IPS-NIHi7 (cell line): ENCODE measurements at regions not wholly inside any gene's neighbourhood (a gene's known extent, or its start where the extent isn't known, plus 50 kb on each side); places are given as distances from the start of the nearest gene placed in this dataset.
"Not testable (repeated sequence)": the region's sequence is repeated elsewhere in the genome, so short reads cannot be mapped to it uniquely, and the experiment has no call there.

Experiments
- DNase-seq: peaks from one replicate; pipeline ENCODE4 v3.0.0; 2012; ENCODE audit warnings: mixed read lengths; ENCODE audit errors: extremely low spot score

GRCh38 chr12:127012109-127012508 lies 1254.9 kb upstream of the TMEM132C start:
- DNase-seq = no peak

GRCh38 chr12:127013197-127013596 lies 1253.8 kb upstream of the TMEM132C start:
- no peak for DNase-seq

- no peak for DNase-seq
Measured at GRCh38 chr12:127014079-127014478, 1252.9 kb upstream of the TMEM132C start.

DNA sequence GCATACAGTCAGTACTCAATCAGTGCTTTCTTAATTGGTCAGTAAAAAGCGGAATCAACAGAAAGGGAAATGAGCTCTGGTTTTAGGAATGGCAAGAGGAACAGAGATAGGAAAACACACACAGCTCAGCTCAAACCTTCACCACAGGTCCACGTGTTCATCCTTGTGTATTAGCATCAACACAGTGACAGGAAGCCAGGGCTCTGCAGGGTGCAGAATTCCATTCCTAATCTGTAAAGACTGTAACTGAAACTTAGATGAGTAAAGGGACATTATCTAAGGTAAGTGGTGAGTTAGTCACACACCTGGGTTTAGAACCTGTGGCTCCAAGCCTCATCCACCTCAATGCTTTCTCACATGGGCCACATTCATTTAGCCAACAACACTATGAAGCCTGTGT lies 1242.2 kb upstream of the TMEM132C start:
- no peak for DNase-seq

GRCh38 chr12:127025545-127025944 lies 1241.4 kb upstream of the TMEM132C start:
- DNase-seq = no peak

DNA sequence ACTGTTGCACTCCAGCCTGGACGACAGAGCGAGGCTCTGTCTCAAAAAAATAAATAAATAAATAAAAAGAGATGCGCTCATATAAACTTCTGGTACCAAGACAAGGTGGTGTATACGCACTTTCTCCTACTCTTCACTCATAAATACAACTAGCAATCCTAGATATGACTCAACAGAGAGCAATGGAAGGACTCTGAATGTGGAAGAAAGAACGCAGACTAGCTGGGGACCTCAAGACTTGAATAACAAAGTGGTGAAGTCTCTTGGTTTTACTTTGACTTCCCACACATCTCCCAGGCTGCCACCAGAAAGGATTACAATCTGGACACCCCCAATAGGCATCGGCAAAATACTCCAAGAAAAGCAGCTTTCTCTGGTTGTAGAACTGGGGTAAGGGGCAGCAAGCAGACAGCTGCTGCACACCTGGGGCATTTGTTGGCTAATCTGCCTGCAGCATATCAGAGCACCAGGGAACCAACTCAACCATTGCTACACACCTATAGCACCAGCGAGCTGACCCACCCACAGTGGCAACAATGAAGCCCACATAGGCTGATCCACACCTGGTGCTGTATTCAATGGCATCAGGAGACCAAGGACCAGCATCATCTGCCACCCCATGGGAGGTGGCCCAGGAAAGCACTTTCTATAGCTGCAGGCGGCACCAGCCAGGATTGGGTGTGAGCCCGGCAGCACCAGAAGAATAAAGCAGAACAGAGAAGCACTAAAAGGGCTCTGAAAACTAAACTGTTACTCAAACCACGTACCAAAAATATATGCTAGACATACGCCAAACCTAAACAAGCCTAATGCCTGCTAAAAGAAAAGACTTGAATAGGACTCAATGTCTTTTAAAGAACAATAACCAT lies 1231.7 kb upstream of the TMEM132C start:
- no peak for DNase-seq

- DNase-seq = no peak
Measured at GRCh38 chr12:127038152-127038551, 1228.8 kb upstream of the TMEM132C start.

DNA sequence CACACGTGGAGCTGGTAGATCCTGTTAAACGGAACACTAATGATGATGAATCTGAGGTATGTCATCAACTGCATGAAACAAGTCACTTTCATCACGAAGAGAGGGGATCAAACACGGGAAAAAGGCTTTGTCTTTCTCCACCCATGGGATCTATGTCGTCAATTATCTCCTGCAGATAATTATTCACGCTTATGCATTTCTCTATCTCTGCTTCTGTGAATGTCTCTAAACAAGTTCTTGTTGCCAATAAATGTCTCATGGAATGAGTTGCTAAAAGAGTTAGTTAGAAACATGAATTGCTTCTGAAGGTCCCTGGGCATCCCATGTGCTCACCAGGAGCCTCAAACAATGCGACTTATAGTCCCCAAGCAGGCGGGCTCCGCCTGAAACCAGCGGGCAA lies 1228.2 kb upstream of the TMEM132C start:
- no peak for DNase-seq

DNA sequence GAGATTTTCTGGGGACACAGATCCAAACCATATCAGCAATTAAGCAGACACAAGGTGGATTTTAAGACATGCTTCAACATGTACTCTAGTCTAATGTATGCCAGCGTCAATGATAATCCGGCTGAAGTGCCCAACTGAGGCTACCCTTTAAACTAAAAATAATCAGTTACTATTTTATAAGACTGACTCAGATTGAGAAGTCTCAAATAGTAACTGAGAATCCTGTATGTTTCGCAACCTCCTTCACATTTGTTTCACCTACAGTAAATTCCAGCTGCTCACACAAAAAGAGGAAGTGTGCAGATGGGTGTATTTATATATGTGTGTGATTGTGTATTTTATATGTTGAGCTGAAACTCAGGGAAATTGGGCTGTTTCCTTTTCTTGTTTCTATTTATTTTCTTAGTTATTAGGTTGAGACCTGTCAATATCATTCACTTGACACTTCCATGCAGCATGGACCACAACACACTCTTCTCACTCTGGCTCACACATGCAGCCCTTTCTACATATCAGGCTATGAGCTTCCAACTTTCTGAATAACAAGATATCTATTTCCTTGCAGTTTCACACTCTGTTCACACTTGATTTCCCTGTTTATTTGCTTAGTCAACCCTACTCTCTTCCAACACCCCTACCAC lies 1224.9 kb upstream of the TMEM132C start:
- no peak for DNase-seq

DNA sequence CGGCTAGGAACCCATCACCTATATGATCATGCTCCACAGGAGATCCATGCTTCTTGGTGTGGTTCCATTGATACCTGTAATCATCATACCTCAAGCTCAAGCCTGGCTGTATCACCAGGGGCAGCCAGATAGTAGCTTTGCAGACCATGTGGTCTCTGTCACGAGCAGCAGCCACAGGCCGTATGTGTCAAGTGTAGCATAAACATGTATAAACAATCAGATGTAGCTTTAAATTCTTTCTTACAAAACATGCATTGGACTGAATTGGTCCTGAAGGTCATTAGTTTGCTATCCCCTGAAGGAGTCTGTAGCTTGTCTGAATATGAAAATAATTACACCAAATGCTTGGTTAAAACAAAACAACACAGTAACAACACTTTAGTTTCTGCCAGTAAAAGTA lies 1223.2 kb upstream of the TMEM132C start:
- no peak for DNase-seq

GRCh38 chr12:127044836-127045235 lies 1222.1 kb upstream of the TMEM132C start:
- no peak for DNase-seq

DNA sequence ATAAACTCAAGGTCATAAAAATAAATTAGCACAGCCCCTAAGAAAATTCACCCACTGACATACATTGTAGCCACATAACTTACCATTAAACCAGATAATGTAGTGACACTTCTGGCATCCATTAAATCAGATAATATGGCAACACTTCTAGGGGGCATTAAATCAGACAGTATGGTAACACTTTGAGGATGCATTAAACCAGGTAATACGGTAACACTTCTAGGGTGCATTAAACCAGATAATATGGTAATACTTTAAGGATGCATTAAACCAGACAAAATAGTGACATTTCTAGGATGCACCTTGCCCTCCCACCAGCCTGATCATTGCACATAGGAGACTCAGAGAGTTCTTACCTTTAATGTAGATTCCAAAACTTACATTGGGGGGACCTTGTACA lies 1220.5 kb upstream of the TMEM132C start:
- DNase-seq = no peak

- no peak for DNase-seq
Measured at GRCh38 chr12:127048057-127048456, 1218.9 kb upstream of the TMEM132C start.

DNA sequence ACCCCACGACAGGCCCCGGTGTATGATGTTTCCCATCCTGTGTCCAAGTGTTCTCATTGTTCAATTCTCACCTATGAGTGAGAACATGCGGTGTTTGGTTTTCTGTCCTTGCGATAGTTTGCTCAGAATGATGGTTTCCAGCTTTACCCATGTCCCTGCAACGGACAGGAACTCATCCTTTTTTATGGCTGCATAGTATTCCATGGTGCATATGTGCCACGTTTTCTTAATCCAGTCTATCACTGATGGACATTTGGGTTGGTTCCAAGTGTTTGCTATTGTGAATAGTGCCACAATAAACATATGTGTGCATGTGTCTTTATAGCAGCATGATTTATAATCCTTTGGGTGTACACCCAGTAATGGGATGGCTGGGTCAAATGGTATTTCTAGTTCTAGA lies 1218.4 kb upstream of the TMEM132C start:
- DNase-seq = not testable (repeated sequence)

DNA sequence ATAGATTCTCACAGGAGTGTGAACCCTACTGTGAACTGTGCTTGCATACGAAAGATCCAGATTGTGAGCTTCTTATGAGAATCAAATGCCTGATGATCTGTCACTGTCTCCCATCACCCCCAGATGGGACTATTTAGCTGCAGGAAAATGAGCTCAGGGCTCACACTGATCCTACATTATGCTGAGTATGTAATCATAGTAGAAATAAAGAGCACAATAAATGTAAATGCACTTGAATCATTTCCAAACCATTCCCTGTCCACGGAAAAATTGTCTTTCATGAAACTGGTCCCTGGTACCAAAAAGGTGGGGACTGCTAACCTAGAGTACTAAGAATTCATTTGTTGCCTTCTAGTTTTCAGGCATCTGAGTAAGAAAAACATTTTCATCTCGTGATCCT lies 1215.8 kb upstream of the TMEM132C start:
- no peak for DNase-seq

GRCh38 chr12:127052511-127053232 lies 1214.3 kb upstream of the TMEM132C start:
- no peak for DNase-seq

DNA sequence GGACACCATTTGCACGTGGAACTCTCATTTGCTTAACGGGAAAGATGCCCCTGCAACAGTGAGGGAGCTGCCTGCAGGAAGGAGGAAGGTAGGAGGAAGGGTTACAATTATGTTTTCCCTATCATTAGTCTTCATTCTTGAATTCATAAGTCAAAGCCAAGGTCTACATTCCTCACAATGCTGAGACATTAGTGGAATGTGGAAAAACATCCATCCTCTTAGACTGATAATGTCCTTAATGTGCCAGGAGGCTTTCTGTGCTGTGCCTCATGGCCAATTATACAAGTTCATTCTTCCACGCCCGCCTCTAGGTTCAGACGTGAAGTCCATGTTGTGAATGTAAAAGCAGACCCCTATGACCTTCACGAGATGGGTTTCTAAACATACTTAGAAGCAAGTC lies 1212.4 kb upstream of the TMEM132C start:
- DNase-seq = no peak

GRCh38 chr12:127060310-127060847 lies 1206.6 kb upstream of the TMEM132C start:
- no peak for DNase-seq

DNA sequence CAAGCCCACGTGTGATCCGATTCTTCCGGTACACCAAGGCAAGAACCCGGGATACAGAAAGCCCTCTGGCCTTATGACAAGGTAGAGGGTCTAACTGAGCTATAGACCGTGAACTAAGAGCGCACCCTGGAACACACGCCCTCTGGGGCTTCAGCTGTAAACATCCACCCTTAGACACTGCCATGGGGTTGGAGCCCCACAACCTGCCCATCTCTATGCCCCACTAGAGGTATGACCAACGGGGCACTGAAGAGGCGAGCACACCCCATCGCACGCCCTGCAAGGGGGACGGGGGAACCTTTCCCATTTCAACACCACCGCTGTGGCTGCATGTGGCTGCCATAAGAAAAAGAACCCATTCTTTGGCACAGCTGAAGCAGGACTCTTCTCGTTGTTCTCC lies 1206.0 kb upstream of the TMEM132C start:
- no peak for DNase-seq

DNA sequence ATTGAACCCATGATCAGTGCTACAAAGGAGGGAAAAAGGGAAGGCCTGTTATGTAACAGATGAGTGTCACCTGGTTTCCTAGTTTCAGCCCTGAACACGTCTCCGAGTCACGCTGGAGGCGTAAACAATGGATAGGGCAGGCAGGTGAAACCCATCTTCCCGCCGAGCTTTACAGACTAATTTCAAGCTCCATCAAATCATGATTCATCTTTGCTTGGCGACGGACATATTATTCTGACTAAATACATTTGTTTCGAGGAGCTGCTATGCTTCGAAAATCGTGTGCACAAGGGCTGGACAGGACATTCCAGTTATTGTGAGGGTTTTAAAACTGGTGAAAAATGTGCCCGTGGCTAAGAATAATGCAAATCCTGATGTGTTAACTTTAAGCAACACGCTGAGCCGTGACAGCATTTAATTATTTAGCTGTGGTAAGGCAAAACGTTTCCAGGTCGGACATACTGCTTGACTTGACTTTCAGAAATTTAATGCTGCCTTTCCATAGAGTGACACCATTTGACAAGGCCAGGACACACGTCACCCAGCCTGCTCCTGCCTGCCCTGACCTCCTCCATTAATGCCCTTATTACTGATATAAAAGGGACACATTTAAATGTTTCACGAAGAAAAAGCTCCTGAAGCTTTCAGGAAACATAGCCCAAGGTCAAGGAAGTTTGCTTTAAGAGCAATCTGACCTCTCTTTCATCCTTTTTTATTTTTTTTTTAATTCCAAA lies 1203.5 kb upstream of the TMEM132C start:
- DNase-seq = no peak

DNA sequence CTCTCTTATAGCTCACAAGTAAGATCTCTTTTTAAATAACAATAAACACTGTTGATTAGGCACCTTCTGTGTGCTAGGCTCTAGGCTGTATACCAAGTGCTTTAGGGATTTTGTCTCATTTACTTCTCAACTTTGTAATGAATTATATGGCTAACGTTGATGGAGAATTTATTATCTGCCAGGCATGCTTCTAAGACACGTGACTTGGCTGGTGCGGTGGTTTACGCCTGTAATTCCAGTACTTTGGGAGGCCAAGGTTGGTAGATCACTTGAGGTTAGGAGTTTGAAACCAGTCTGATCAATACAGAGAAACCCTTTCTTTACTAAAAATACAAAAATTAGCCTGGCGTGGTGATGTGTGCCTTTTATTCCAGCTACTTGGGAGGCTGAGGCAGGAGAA lies 1202.8 kb upstream of the TMEM132C start:
- no peak for DNase-seq

DNA sequence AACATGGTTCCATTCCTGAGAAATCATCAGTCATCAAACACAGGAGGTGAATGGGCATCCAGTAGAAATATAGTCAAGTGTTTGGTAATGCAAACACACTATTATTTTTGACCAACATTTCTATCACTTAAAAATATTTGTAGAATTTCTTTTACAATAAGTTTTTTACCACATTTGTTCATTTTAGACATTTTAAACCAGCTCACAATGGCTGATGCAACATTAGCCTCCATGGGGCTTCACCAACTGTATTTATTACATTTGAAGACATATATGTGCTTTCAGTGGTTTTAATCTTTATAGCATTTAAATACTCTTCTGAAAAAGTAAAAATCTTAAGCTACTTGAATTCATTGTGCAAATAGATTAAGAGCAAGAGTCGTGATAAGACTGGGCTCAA lies 1201.4 kb upstream of the TMEM132C start:
- no peak for DNase-seq
